HG03558 (cell line): ENCODE measurements at regions not wholly inside any gene's neighbourhood (a gene's known extent, or its start where the extent isn't known, plus 50 kb on each side); places are given as distances from the start of the nearest gene placed in this dataset.
"Not testable (repeated sequence)": the region's sequence is repeated elsewhere in the genome, so short reads cannot be mapped to it uniquely, and the experiment has no call there.

Source experiments
- ATAC-seq: cut with Tn5 transposase; IDR thresholded peaks from one replicate; pipeline ENCODE4 v1.9.1; 2021; ENCODE audit warnings: moderate number of reproducible peaks; ENCODE audit not compliant: unreplicated experiment; ENCODE audit errors: extremely low read depth

DNA sequence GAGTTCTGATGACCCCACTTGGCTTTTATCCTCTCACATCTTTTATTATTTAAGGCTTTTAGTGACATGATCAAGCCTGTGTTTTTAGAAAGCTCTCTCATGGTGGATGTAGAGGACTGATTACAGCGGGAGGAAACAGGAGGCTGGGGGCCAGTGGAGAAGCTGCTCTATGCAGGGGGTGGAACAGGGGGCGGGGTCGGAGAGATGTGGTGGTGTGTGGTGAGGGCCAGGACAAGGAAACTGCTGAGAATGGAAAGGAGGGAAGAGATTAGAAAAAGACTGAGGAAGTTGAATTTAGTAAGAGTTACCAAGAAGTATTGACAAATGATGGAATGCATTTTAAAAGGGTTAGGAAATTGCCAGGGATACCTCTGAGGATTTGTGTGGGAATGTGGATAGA lies 292.2 kb downstream of the ZIC3 start:
- no peak for ATAC-seq

DNA sequence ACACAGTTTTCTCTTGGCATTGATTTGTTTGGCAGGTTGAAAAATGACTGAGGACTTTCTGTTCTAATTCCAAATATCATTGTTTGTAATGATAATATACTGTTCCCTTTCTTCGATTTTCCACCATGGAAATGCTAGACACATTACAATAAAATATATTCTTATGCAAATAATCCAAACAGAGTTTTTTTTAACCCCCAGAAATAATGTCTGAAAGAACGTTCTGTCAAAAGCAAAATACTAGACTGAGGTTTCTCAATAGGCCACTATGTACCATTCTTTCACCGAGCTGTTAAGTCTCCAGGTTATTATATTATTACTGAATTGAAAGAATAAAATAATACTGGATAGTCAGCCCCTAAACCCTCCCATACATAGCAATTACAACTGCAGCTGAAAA lies 312.5 kb downstream of the ZIC3 start:
- no peak for ATAC-seq

DNA sequence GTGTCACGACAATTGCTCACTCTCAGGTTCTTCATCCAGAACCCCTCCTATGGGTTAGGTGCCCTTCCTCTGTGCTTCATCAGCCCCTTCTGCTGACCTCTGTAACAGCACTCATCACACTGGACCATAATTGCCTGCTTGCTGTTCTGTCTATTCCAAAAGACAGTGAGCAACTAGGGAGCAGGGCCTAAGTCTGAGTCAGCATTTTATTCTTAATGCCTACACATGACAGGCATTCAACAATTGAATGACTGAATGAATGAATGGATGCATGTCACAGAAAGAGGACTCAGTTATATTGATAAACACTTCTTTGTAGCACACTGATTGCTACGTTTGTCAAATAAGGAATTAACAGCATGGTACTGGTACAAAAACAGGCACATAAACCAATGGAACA lies 317.0 kb downstream of the ZIC3 start:
- no peak for ATAC-seq

GRCh38 chrX:137884813-137885212 lies 318.9 kb downstream of the ZIC3 start:
- not testable (repeated sequence) for ATAC-seq

DNA sequence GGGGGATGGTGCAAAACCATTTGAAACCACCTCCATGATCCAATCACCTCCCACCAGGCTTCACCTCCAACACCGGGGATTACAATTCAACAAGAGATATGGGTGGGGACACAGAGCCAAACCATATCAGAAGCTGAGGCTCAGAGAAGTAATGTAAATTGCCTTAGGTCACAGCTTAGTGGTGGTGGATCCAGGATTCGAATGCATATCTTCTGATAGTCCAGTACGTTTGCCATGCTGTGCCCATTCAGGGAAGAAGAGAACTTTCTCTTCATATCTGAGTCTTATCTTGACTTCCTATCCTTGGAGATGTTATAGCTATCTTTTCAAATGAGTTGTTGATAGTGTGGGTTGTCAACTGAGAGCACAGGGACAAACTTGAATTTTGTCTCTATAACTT lies 325.5 kb downstream of the ZIC3 start:
- ATAC-seq: no peak

DNA sequence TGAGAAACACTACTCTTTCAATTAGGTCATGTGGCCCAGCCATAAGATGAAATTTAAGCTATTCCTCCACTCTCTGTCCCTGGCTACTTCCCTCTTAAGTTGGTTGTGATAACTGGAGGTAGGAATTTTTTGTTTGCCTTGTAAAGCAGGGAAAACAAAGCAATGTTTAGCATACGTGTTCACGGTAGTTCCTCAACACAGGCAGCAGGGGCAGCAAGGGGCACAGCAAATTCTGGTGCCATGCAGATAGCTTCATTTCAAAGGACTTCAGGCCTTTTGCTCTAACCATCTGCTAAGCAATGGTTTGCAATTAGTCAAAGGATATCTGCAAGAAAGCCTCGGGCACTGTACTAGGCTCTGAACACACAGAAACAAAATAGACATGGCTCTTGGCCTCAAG lies 330.2 kb downstream of the ZIC3 start:
- no peak for ATAC-seq

DNA sequence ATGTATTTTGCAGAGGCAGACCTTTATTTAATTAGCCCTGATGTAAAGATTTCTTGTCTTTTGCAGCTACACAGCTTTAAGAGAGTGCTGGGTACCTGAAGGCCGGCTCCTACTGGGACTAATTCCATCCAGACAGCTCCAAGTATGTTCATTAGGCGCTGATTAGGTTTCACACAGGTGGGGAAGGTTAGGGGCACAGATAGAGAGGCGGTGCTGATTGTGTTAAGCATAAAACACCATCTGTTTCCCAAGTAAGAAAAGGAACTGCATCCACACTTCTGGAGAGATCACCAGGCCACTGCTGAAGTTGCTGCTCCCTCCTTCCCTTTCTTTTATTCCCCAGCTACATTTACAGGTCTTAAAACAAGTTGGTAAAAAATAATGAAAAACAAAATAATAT lies 349.5 kb downstream of the ZIC3 start:
- ATAC-seq: no peak

GRCh38 chrX:137916090-137916746 lies 350.3 kb downstream of the ZIC3 start:
- no peak for ATAC-seq

- ATAC-seq: no peak
Observed at GRCh38 chrX:137926090-137926489, 360.2 kb downstream of the ZIC3 start.

GRCh38 chrX:137929951-137930350 lies 364.0 kb downstream of the ZIC3 start:
- ATAC-seq: no peak

DNA sequence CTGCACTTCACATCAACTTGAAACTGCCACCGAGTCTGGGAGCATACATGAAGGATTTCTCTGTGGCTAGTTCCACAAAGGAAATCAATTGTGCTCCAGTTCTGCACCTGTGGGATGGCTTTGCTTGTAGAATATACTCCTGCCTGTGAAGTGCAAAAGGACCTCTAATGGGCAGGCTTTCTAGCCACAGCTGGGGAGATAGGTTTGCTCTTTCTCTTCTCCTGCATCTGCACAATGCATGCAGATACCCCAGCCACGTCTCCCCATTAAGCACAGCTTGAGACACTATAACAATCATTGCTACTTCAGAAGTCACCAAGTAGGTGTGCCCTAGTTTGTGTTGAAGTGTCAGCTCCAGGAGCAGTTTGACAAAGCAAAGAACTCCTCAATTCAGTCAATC lies 364.6 kb downstream of the ZIC3 start:
- ATAC-seq: no peak

GRCh38 chrX:137934214-137934613 lies 368.3 kb downstream of the ZIC3 start:
- ATAC-seq: not testable (repeated sequence)

GRCh38 chrX:137934887-137935286 lies 369.0 kb downstream of the ZIC3 start:
- ATAC-seq: not testable (repeated sequence)

- no peak for ATAC-seq
Observed at GRCh38 chrX:137945470-137945869, 379.5 kb downstream of the ZIC3 start.

- ATAC-seq: no peak
Observed at GRCh38 chrX:137969191-137969590, 403.3 kb downstream of the ZIC3 start.

DNA sequence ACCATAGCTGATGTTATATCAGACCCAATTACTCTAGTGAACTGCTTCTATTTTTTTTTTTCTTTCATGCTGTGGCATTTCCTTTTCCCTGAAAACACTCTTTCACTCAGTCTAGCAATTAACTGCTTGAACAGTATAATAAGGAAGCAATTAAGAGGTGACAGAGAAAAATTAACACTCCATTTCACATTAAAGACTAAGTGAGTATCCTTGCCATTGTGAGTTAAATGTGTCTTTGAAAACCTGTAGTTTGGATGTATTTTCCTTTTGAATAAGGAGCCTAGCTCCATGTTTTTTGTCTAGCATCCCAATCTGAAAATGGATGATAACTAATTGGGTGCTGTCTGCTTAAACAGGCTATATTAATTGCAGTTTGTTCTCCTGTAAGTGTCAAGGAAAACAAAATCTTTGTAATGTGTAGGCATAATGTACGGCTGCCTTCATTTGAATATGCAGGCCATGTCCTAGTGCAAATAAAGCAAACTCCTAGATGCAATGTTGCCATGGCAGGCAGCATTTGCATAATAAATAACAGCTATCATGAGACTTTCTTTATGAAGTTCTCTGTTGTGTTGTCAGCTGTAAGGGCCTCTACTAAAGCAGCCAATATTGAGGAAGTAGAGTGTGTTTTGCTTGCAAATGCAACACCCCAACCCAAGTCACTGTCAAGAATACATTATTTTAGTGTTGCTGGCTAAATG lies 416.7 kb downstream of the ZIC3 start:
- ATAC-seq: no peak

- no peak for ATAC-seq
Observed at GRCh38 chrX:137988470-137988869, 422.5 kb downstream of the ZIC3 start.

DNA sequence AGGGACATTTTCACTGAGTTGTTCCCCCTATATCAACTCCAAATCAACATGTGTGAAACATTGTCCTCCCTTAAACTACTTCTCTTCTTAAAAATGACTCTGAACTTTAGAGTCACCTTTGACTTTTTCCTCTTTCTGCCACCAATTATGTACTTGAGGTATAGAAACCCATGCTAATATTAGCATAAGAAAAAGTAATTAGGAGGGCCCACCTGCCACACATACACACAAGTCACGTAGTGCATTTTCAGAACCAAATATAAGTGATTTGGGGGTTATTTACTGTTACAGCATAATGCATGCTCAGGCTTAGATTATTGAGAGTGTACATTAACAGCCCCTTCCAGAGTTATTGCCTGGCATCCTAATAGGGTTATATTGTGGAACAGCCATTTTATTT lies 432.7 kb downstream of the ZIC3 start:
- ATAC-seq: no peak

DNA sequence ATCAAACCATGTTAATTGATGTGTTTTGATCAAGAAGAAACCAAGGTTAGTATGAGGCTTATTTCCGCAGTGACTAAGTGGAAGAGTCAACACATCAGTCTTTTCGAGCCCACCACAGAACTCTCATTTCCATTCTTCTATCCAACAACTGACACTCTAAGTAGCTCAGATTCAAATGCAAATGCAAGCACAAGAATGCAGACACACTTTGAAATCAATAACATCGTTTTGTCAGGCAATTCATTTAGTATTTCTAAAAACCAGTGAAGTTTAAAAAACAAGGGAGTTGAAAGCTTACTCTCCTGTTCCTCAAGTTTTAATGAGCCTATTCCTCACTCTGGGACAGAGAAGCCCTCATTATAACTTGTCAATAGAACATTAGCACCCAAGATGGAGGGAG lies 433.1 kb downstream of the ZIC3 start:
- no peak for ATAC-seq

DNA sequence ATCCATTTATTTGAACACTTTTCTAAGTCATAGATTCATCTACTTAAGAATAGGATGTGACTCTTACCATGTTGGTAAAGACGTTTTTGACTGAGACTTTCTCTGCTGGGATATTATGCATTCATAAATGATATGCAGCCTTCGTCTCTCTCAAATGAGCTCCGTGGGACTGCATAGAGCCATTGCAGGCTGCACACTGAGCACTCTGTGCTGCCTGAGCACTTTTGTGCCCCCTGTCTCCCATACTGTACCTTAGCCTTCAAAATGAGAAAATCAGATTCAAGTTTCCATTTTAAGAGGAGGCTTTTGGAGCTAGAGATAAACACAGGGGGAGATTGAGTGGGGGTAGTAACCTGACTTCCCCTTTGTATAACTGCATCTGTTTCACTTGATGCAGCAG lies 433.6 kb downstream of the ZIC3 start:
- ATAC-seq: no peak

- no peak for ATAC-seq
Observed at GRCh38 chrX:138001226-138001625, 435.3 kb downstream of the ZIC3 start.

DNA sequence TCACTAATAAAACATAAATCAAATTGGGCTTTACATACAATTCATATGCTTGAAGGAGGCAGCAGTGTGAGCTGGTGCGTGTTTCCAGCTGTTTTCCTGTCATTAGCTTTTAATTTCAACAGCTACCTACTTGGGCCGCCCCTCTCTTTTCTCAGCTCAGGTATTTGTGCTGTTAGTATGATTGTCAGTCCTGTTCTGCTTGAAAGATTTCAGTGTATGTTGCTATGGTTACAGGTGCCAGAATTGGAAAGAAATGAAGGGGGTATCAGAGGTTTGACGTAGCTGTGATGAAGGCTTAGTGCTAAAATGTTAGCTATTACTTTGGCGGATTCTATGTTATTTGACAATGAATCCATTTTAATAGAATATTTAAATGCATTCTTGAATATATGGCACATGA lies 440.3 kb downstream of the ZIC3 start:
- no peak for ATAC-seq
